Left lung (tissue), 4 donors: ENCODE measurements at regions not wholly inside any gene's neighbourhood (a gene's known extent, or its start where the extent isn't known, plus 50 kb on each side); places are given as distances from the start of the nearest gene placed in this dataset.

Source experiments
- ATAC-seq: fragments of 200-7000 bp; cut with Tn5 transposase; one replicate; pipeline ENCODE4 v1.9.1; 2020; ENCODE audit warnings: moderate library complexity
- DNase-seq, 4 donors: peaks; one replicate each; pipeline ENCODE4 v3.0.0-alpha.2; 2013 to 2020
- H3K27ac ChIP-seq, 2 donors: fragments of 200-600 bp; sonication (generic) in 1 of 2; one replicate each; pipeline versions ENCODE4 v1.5.0 to v1.8.0; 2020 to 2021
- H3K27me3 ChIP-seq, 2 donors: fragments of 200-600 bp; sonication (generic) in 1 of 2; one replicate each; pipeline versions ENCODE4 v1.5.0 to v1.8.0; 2020 to 2021
- H3K36me3 ChIP-seq, 2 donors: fragments of 200-600 bp; sonication (generic) in 1 of 2; one replicate each; pipeline versions ENCODE4 v1.5.0 to v1.8.0; 2020 to 2021
- H3K4me1 ChIP-seq, 2 donors: fragments of 200-600 bp; one replicate each; pipeline ENCODE4 v1.8.0; 2021
- H3K4me3 ChIP-seq, 2 donors: fragments of 200-600 bp; sonication (generic) in 1 of 2; one replicate each; pipeline versions ENCODE4 v1.5.0 to v1.8.0; 2020 to 2021; ENCODE audit warnings: mild to moderate bottlenecking in 1 of 2
- H3K9me3 ChIP-seq, 2 donors: fragments of 200-600 bp; sonication (generic) in 1 of 2; one replicate each; pipeline versions ENCODE4 v1.5.0 to v1.8.0; 2020 to 2021
- intact Hi-C, 2 donors: fragments of 100-400 bp; cut with DNase I; formaldehyde crosslinking; loops; one replicate each; pipeline versions ENCODE4 v1.11.2 to v1.14.2; 2022
- TF ChIP-seq, protein P1 (sequence below), 2 donors: fragments of 200-600 bp; sonication (generic) in 1 of 2; IDR thresholded peaks; one replicate each; pipeline versions ENCODE4 v1.5.0 to v1.8.0; 2021; ENCODE audit warnings: antibody characterized with exemption in 2 of 2
- donor health status: DM: no; HTN: yes; CAD: no.
- donor health status: DM: no; HTN: no; CAD: no.

DNA sequence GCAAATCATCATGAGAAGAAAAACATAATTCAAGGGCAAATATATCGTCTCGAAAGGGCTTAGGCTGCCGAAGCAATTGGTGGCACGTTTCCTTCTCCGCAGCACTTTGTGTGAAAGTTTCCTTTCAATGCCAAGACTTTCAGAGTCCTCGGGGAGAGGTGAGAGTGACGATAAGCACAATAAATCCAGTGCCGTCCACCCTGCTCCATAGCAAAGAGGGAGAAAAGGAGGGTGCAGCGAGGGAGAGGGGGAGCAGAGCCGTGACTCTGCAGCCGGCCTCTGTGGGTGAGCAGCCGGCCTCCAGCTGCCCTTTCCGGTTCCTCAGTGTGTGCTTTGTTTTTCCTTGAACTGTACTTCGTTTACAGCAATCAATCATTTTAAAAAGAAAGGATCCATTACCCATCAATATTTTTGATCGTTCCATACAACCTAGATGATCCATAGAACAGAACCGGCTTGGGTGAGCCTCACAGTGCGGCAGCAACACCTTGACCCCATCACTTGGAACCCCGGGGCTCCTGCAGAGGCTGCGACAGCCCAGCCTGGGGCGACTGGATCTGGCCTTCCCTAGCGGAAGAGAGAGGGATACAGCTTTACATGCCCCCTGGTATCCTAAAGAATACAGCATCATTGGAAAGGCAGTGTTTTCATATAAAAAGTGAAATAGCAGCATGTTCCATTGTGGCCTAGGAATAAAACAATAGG is 247.0 kb upstream of the IRX4 start:
- Histone ChIP-seq H3K27me3 (peaks cover 0 to 22% of the 10 kb centered on the region in 2 donors), H3K9me3 (no peaks in the 10 kb centered on the region), H3K4me3 (no peak overlapping the region), H3K27ac (no peak overlapping the region), H3K36me3 (no peaks in the 10 kb centered on the region), H3K4me1 (no peaks in the 10 kb centered on the region)
- peak in 1 of 4 donors; percentile 13 for DNase-seq
- TF ChIP-seq, protein P1, sequence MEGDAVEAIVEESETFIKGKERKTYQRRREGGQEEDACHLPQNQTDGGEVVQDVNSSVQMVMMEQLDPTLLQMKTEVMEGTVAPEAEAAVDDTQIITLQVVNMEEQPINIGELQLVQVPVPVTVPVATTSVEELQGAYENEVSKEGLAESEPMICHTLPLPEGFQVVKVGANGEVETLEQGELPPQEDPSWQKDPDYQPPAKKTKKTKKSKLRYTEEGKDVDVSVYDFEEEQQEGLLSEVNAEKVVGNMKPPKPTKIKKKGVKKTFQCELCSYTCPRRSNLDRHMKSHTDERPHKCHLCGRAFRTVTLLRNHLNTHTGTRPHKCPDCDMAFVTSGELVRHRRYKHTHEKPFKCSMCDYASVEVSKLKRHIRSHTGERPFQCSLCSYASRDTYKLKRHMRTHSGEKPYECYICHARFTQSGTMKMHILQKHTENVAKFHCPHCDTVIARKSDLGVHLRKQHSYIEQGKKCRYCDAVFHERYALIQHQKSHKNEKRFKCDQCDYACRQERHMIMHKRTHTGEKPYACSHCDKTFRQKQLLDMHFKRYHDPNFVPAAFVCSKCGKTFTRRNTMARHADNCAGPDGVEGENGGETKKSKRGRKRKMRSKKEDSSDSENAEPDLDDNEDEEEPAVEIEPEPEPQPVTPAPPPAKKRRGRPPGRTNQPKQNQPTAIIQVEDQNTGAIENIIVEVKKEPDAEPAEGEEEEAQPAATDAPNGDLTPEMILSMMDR (IDR thresholded peaks at IDR 0.05): no peak
- intact Hi-C loops: no loop called here
- no peak for ATAC-seq

DNA sequence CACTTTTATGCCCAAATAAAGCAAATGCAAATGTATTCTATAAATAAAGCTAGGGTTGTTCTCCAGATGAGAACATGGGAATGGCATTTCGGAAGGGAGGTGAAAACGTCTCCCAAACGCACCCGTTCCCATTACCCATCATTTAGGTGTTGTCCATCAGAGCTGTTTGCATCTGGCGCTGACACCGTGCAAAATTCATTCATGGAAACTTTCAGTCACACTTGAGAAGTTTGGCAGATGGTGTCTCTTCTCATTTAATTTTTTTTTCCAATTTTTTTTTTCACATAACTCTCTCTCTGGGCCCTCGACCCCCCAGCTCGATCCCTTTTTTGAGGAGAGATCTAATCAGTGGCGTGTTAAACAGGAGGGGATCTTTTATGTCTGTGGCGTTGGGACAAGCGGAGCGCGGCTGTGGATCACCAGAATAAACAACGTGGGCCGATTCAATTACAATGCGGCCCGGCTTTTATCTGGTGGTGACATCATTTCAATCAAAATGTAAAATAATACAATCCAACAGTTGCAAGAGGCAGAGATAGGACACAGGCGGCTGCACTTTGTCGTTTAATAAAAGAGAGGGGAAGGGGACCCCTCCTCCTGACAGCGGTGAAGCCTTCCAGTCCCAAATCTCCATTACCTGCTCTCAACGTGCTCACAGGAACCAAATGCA is 246.1 kb upstream of the IRX4 start:
- peaks cover 0 to 28% of the 10 kb centered on the region in 2 donors for H3K27me3 ChIP-seq
- H3K4me3 ChIP-seq: no peak overlapping the region
- DNase-seq: no peak
- H3K4me1 ChIP-seq: no peaks in the 10 kb centered on the region
- H3K9me3 ChIP-seq: no peaks in the 10 kb centered on the region
- intact Hi-C loops: no loop called here
- H3K27ac ChIP-seq: no peak overlapping the region
- H3K36me3 ChIP-seq: no peaks in the 10 kb centered on the region
- ATAC-seq: no peak
- TF ChIP-seq, protein P1 (IDR thresholded peaks at IDR 0.05): no peak

GRCh38 chr5:2126512-2126911 is 243.8 kb upstream of the IRX4 start:
- Histone ChIP-seq H3K9me3 (peaks cover 0 to 2% of the 10 kb centered on the region in 2 donors), H3K27ac (no peak overlapping the region), H3K4me1 (no peaks in the 10 kb centered on the region), H3K36me3 (no peaks in the 10 kb centered on the region), H3K27me3 (peaks cover 0 to 21% of the 10 kb centered on the region in 2 donors), H3K4me3 (no peak overlapping the region)
- ATAC-seq (no peak), DNase-seq (no peak)
- TF ChIP-seq, protein P1 (IDR thresholded peaks at IDR 0.05): no peak
- intact Hi-C loops: no loop called here

DNA sequence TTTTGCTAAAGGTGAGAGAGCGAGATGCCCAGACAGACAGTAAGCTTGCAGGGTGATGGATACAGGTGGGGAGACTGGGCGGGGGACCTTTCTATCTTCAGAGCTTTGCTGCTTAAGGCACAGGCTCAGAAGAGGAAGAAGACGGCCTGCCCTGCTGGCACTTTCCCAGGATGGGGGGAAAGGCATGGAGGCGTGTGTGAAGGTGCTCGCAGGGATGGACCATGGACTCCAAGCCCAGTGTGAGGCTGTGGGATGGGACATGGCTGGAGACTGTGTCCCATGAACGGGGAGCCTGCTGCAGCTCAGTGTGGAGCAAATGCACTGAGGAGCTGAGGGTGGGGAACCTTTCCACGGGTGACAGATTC is 243.2 kb upstream of the IRX4 start:
- Histone ChIP-seq H3K36me3 (no peaks in the 10 kb centered on the region), H3K27ac (no peak overlapping the region), H3K4me1 (no peaks in the 10 kb centered on the region), H3K9me3 (peaks cover 0 to 2% of the 10 kb centered on the region in 2 donors), H3K4me3 (no peak overlapping the region), H3K27me3 (peaks cover 0 to 21% of the 10 kb centered on the region in 2 donors)
- intact Hi-C loops: no loop called here
- ATAC-seq: no peak
- DNase-seq: no peak
- TF ChIP-seq, protein P1 (IDR thresholded peaks at IDR 0.05): no peak

- peaks cover 0 to 2% of the 10 kb centered on the region in 2 donors for H3K9me3 ChIP-seq
- H3K4me1 ChIP-seq: no peaks in the 10 kb centered on the region
- H3K27ac ChIP-seq: no peak overlapping the region
- no peaks in the 10 kb centered on the region for H3K36me3 ChIP-seq
- TF ChIP-seq, protein P1 (IDR thresholded peaks at IDR 0.05): no peak
- DNase-seq: no peak
- intact Hi-C loops: no loop called here
- peaks cover 0 to 21% of the 10 kb centered on the region in 2 donors for H3K27me3 ChIP-seq
- H3K4me3 ChIP-seq: no peak overlapping the region
- no peak for ATAC-seq
Measured at GRCh38 chr5:2125171-2125900, 242.6 kb upstream of the IRX4 start.
